Peyer's patch (tissue), 4 donors: ENCODE measurements at regions not wholly inside any gene's neighbourhood (a gene's known extent, or its start where the extent isn't known, plus 50 kb on each side); places are given as distances from the start of the nearest gene placed in this dataset.

Source experiments
- POLR2A ChIP-seq, 2 donors: fragments of 450-650 bp; IDR thresholded peaks; one replicate each; pipeline ENCODE4 v1.5.1; 2017; ENCODE audit warnings: antibody characterized with exemption in 2 of 2, mild to moderate bottlenecking in 2 of 2, moderate library complexity in 2 of 2
- TF ChIP-seq, protein P1 (sequence below), 6 experiments: fragments of 450-650 bp in 4 of 6; fragments of 200-600 bp in 2 of 6; sonication (generic) in 1 of 6; IDR thresholded peaks; one replicate each; pipeline ENCODE4 v1.5.1; 2017 to 2019; ENCODE audit warnings: antibody characterized with exemption in 6 of 6, mild to moderate bottlenecking in 3 of 6, moderate library complexity in 1 of 6

DNA sequence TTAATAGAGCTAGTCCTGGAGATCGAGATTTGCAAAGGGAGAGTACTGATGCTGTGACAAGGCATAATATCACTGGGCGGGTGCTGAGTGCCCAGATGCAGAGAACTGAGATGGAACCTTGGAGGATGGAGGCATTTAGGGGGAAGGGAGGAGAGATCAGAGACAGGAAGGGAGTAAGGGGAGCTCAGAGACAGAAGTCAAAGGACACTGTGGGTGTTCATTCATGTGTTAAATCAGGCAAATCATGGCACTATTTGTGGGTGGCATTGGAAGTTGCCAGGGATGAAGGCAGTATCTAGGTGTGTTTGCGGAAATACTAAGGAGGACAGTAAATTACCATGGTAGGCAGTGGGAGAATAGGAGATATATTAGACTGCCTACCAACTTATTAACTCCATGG lies 135.0 kb downstream of the RBM46 start:
- TF ChIP-seq, protein P1, sequence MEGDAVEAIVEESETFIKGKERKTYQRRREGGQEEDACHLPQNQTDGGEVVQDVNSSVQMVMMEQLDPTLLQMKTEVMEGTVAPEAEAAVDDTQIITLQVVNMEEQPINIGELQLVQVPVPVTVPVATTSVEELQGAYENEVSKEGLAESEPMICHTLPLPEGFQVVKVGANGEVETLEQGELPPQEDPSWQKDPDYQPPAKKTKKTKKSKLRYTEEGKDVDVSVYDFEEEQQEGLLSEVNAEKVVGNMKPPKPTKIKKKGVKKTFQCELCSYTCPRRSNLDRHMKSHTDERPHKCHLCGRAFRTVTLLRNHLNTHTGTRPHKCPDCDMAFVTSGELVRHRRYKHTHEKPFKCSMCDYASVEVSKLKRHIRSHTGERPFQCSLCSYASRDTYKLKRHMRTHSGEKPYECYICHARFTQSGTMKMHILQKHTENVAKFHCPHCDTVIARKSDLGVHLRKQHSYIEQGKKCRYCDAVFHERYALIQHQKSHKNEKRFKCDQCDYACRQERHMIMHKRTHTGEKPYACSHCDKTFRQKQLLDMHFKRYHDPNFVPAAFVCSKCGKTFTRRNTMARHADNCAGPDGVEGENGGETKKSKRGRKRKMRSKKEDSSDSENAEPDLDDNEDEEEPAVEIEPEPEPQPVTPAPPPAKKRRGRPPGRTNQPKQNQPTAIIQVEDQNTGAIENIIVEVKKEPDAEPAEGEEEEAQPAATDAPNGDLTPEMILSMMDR (IDR thresholded peaks at IDR 0.05) = no peak
- no peak for TF ChIP-seq POLR2A (IDR thresholded peaks at IDR 0.05)
